H7 (cell line): ENCODE measurements at regions not wholly inside any gene's neighbourhood (a gene's known extent, or its start where the extent isn't known, plus 50 kb on each side); places are given as distances from the start of the nearest gene placed in this dataset.

ENCODE experiments used
- DNase-seq: peaks from one replicate; pipeline ENCODE4 v3.0.0; 2012
- H3K27me3 ChIP-seq: 2 replicates; pipeline ENCODE4 v1.6.0; 2011; ENCODE audit warnings: mild to moderate bottlenecking, low read length; ENCODE audit not compliant: control insufficient read depth, insufficient read depth
- H3K36me3 ChIP-seq: replicated peaks from 2 replicates; pipeline ENCODE4 v1.5.1; 2011; ENCODE audit warnings: low read length; ENCODE audit not compliant: control insufficient read depth, insufficient read depth
- H3K4me3 ChIP-seq: 2 replicates; pipeline ENCODE4 v1.5.1; 2011; ENCODE audit warnings: low read depth, mild to moderate bottlenecking, control low read depth, low read length, moderate library complexity; ENCODE audit not compliant: insufficient read depth

DNA sequence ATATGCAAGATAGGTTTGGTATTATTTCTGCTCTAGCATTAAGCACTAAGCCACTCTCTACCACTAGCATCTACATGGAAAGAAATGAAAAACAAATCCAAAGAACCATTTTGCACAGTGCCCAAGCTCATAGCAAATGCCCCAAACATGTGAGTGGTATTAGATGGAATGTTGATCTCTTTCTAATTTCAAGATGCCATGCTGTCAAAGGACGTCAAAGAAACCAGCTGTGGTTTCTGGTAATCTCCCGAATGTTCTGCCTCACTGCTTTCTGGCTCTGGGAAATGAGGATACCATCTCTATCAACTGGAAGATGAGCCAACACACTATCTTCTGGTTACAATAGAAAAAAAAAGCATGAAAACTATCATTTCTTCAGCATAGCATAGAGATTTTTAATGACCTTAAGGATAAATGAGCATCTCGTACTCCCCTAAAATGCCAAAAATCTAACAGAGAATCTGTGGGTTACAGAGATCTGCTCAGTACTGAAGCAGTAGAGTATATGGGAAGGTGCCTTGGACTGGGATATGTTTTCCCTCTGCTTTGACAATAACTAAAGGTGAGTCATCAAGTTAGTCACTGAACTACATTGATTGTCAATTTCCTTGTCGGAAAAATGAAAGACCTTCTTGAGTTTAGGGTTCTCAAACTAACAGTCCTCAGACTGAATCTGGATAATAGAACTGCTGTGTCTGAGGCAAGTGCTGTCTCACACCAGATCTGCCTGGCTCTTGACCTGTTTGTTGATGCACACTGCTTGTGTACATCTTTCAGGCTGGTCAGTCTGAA is 244.8 kb upstream of the NCKAP5 start:
- H3K36me3 ChIP-seq, result no peaks in the 10 kb centered on the region
- H3K4me3 ChIP-seq, result no peak overlapping the region
- no peak for DNase-seq
- no peaks in the 10 kb centered on the region for H3K27me3 ChIP-seq

DNA sequence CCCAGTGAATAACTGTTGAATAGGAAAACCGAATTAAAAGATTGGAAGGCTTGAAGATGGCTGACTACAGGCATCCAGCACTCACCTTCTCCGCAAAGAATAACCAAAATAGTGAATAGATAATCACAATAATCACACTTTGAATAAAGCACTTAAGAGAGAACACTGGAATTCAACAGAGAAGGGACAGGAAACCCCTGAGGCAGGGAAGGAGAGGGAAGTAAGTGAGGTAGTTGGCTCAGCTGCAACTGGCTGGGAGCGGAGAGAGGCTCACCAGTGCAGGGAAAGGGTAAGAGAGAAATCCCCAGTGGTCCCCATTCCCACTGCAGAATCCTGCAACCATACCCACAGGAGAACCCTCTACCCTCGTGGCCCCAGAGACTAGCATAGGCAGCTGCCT is 246.6 kb upstream of the NCKAP5 start:
- Histone ChIP-seq H3K36me3 (no peaks in the 10 kb centered on the region), H3K4me3 (no peak overlapping the region), H3K27me3 (no peaks in the 10 kb centered on the region)
- no peak for DNase-seq

GRCh38 chr2:133816037-133816436 is 247.8 kb upstream of the NCKAP5 start:
- Histone ChIP-seq H3K36me3 (no peaks in the 10 kb centered on the region), H3K4me3 (no peak overlapping the region), H3K27me3 (no peaks in the 10 kb centered on the region)
- DNase-seq, result no peak

DNA sequence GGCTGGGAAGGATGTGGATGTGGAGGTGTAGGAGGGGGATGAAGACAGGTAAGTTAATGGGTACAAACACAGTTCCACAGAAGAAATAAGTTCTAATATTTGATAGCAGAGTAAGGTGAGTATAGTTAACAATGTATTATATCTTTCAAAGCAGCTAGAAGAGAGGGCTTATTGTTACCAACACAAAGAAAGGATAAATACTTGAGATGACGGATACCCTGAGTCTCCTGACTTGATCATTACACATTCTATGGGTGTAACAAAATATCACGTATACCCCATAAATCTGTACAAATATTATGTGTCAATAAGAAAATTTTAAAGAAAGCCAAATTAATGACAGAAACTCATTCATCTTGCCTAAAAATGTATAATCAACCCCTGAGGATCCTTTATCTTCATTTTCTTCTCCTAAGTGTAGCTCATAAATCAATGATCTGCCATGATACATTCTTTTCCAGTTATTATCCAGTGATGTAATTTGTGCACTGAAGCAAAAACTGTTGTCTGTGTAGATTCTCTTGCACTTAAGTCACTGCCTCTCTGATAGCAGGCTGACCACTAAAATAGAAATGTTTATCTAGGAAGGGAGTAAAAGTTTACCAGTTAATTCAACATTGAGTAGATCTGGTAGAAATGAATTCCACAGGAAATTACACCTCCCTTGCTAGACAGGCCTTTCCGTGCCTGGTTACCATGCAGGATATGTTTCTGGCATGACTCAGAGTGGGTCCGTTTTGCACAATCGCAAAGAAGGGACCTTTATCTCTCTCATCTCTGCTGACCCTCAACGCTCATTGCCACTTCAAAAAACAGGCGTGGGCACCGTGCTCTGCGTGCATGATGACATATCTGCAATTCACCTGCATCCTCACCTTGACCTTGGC is 249.7 kb upstream of the NCKAP5 start:
- no peak overlapping the region for H3K4me3 ChIP-seq
- DNase-seq, result no peak
- no peaks in the 10 kb centered on the region for H3K36me3 ChIP-seq
- H3K27me3 ChIP-seq, result no peaks in the 10 kb centered on the region

GRCh38 chr2:133818661-133819060 is 250.4 kb upstream of the NCKAP5 start:
- no peak for DNase-seq
- Histone ChIP-seq H3K36me3 (no peaks in the 10 kb centered on the region), H3K27me3 (no peaks in the 10 kb centered on the region), H3K4me3 (no peak overlapping the region)

DNA sequence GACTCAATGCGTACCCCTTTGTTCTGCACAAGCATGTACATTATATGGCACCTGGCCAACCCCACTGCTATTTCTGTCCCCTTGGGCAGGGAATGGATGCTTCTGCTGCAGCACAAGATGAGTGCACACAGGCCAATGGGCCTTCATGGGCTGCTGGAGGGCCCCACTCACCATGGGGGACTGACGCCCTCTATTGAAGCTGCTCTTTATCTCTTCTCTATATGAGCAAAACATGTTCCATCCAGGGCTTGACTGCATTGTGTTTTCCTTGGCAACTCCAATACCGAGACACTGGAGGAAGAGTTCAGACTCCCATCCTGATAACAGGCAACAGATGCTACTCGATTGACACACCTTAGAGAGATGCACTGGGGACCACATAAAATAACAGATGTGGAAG is 251.6 kb upstream of the NCKAP5 start:
- Histone ChIP-seq H3K27me3 (no peaks in the 10 kb centered on the region), H3K36me3 (no peaks in the 10 kb centered on the region), H3K4me3 (no peak overlapping the region)
- no peak for DNase-seq

DNA sequence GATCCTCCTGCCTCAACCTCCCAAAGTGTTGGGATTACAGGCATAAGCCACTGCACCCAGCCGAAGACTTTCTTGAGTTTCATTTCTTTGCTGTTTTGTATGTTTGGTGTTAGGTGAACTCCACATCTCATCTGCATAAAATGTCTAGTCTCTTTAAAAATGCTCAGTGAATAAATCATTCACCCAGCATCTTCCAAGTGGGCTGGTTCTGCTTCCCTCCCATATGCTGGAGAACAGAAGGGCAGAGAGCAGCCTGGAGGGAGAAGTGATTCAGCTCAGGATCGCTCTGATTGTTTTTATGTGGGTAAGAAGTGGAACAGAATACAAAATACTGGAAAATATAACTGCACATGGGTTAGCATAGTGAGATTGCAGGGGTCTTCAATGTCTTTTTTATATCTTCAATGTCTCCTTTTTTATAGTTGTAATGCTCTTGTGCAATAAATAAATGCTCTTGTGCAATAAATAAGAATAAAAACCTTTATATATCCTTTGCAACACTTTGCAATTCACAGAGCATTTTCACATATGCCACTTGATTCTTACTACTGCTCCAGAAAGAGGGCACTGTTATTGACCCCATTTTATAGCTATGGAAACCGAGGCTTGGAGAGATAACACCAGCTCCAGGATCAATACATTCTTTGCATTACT is 253.0 kb upstream of the NCKAP5 start:
- H3K36me3 ChIP-seq, result no peaks in the 10 kb centered on the region
- no peak overlapping the region for H3K4me3 ChIP-seq
- DNase-seq, result no peak
- H3K27me3 ChIP-seq, result no peaks in the 10 kb centered on the region

- Histone ChIP-seq H3K4me3 (no peak overlapping the region), H3K36me3 (no peaks in the 10 kb centered on the region), H3K27me3 (no peaks in the 10 kb centered on the region)
- DNase-seq, result no peak
Measured at GRCh38 chr2:133822517-133823225, 254.4 kb upstream of the NCKAP5 start.

DNA sequence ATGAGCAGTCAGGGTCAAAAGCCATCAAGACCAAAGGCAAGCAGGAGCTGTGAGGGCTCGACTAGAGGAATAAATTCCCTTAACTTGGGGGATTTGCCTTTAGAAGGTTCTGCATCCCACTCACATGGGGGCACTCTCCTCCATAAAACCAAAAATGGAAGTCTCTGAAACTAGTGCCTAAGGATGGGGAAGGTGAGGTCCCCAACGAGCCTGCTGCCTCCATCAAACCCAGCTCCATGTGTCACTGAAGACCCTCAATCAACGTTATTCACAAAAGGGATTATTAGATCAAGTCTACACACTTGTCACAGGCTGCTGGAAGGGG is 254.9 kb upstream of the NCKAP5 start:
- H3K27me3 ChIP-seq, result no peaks in the 10 kb centered on the region
- H3K4me3 ChIP-seq, result no peak overlapping the region
- no peaks in the 10 kb centered on the region for H3K36me3 ChIP-seq
- DNase-seq, result no peak

- Histone ChIP-seq H3K4me3 (no peak overlapping the region), H3K27me3 (no peaks in the 10 kb centered on the region), H3K36me3 (no peaks in the 10 kb centered on the region)
- DNase-seq, result no peak
Measured at GRCh38 chr2:133824869-133825268, 256.6 kb upstream of the NCKAP5 start.

- Histone ChIP-seq H3K4me3 (no peak overlapping the region), H3K27me3 (no peaks in the 10 kb centered on the region), H3K36me3 (no peaks in the 10 kb centered on the region)
- DNase-seq, result no peak
Measured at GRCh38 chr2:133825778-133826177, 257.5 kb upstream of the NCKAP5 start.

GRCh38 chr2:133828913-133829312 is 260.6 kb upstream of the NCKAP5 start:
- no peaks in the 10 kb centered on the region for H3K36me3 ChIP-seq
- DNase-seq, result no peak
- H3K4me3 ChIP-seq, result no peak overlapping the region
- no peaks in the 10 kb centered on the region for H3K27me3 ChIP-seq

GRCh38 chr2:133829450-133830020 is 261.3 kb upstream of the NCKAP5 start:
- Histone ChIP-seq H3K4me3 (no peak overlapping the region), H3K36me3 (no peaks in the 10 kb centered on the region), H3K27me3 (no peaks in the 10 kb centered on the region)
- DNase-seq, result no peak

GRCh38 chr2:133833746-133834145 is 265.5 kb upstream of the NCKAP5 start:
- Histone ChIP-seq H3K27me3 (no peaks in the 10 kb centered on the region), H3K4me3 (no peak overlapping the region), H3K36me3 (no peaks in the 10 kb centered on the region)
- DNase-seq, result no peak
